Neural progenitor cell (in vitro differentiated cells): ENCODE measurements at regions not wholly inside any gene's neighbourhood (a gene's known extent, or its start where the extent isn't known, plus 50 kb on each side); places are given as distances from the start of the nearest gene placed in this dataset.

Experiments used
- EZH2 ChIP-seq: fragments of 200-600 bp; sonication (generic); IDR thresholded peaks from 2 replicates; pipeline ENCODE4 v1.6.1; 2017; ENCODE audit warnings: antibody characterized with exemption, mild to moderate bottlenecking, moderate library complexity
- TF ChIP-seq, protein P1 (sequence below): fragments of 200-600 bp; sonication (generic); IDR thresholded peaks from 2 replicates; pipeline ENCODE4 v1.5.1; 2017; ENCODE audit warnings: antibody characterized with exemption, mild to moderate bottlenecking

- TF ChIP-seq EZH2 = no peak
- TF ChIP-seq, protein P1, sequence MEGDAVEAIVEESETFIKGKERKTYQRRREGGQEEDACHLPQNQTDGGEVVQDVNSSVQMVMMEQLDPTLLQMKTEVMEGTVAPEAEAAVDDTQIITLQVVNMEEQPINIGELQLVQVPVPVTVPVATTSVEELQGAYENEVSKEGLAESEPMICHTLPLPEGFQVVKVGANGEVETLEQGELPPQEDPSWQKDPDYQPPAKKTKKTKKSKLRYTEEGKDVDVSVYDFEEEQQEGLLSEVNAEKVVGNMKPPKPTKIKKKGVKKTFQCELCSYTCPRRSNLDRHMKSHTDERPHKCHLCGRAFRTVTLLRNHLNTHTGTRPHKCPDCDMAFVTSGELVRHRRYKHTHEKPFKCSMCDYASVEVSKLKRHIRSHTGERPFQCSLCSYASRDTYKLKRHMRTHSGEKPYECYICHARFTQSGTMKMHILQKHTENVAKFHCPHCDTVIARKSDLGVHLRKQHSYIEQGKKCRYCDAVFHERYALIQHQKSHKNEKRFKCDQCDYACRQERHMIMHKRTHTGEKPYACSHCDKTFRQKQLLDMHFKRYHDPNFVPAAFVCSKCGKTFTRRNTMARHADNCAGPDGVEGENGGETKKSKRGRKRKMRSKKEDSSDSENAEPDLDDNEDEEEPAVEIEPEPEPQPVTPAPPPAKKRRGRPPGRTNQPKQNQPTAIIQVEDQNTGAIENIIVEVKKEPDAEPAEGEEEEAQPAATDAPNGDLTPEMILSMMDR = no peak
Measured at GRCh38 chr2:38145236-38145635, 69.3 kb upstream of the CYP1B1 start.
